ENCODE measurements at regions not wholly inside any gene's neighbourhood (a gene's known extent, or its start where the extent isn't known, plus 50 kb on each side); places are given as distances from the start of the nearest gene placed in this dataset.

GRCh38 chr5:136717917-136718316 lies 352.6 kb upstream of the TRPC7 start:
- intact Hi-C loops (cut with DNase I; ENCODE audit: low total_unique reads), result no loop called here
- DNase-seq (ENCODE audit: low spot score in 2 of 2), result no peak
- H3K4me3 ChIP-seq (ENCODE audit: low read depth, poor library complexity, severe bottlenecking), result no peak overlapping the region
- TF ChIP-seq CTCF (IDR thresholded peaks at IDR 0.05) (no peak), POLR2A (IDR thresholded peaks at IDR 0.05) (no peak)

- intact Hi-C loops (cut with DNase I; ENCODE audit: low total_unique reads), result no loop called here
- no peak overlapping the region for H3K4me3 ChIP-seq (ENCODE audit: low read depth, poor library complexity, severe bottlenecking)
- no peak for DNase-seq (ENCODE audit: low spot score in 2 of 2)
- WGBS, 2 donors, result 94 to 96% methylated on average over 1 of the region's 1 CpG
- TF ChIP-seq POLR2A (IDR thresholded peaks at IDR 0.05) (no peak), CTCF (IDR thresholded peaks at IDR 0.05) (no peak)
These were observed 348.9 kb upstream of the TRPC7 start for GRCh38 chr5:136714286-136714685.

GRCh38 chr5:136712628-136713027 lies 347.3 kb upstream of the TRPC7 start:
- no peak for TF ChIP-seq POLR2A (IDR thresholded peaks at IDR 0.05)
- no peak for TF ChIP-seq CTCF (IDR thresholded peaks at IDR 0.05)
- no peak overlapping the region for H3K4me3 ChIP-seq (ENCODE audit: low read depth, poor library complexity, severe bottlenecking)
- DNase-seq (ENCODE audit: low spot score in 2 of 2), result no peak
- intact Hi-C loops (cut with DNase I; ENCODE audit: low total_unique reads), result no loop called here

GRCh38 chr5:136710834-136711233 lies 345.5 kb upstream of the TRPC7 start:
- intact Hi-C loops (cut with DNase I; ENCODE audit: low total_unique reads), result no loop called here
- TF ChIP-seq CTCF (IDR thresholded peaks at IDR 0.05) (no peak), POLR2A (IDR thresholded peaks at IDR 0.05) (no peak)
- 54 to 66% methylated on average over 3 of the region's 3 CpGs for WGBS, 2 donors
- DNase-seq (ENCODE audit: low spot score in 2 of 2), result no peak
- H3K4me3 ChIP-seq (ENCODE audit: low read depth, poor library complexity, severe bottlenecking), result no peak overlapping the region

GRCh38 chr5:136703706-136704105 lies 338.4 kb upstream of the TRPC7 start:
- H3K4me3 ChIP-seq (ENCODE audit: low read depth, poor library complexity, severe bottlenecking), result no peak overlapping the region
- intact Hi-C loops (cut with DNase I; ENCODE audit: low total_unique reads), result no loop called here
- TF ChIP-seq POLR2A (IDR thresholded peaks at IDR 0.05) (no peak), CTCF (IDR thresholded peaks at IDR 0.05) (no peak)
- no peak for DNase-seq (ENCODE audit: low spot score in 2 of 2)
- 97 to 100% methylated on average over 1 of the region's 1 CpG for WGBS, 2 donors

GRCh38 chr5:136703036-136703435 lies 337.7 kb upstream of the TRPC7 start:
- DNase-seq (ENCODE audit: low spot score in 2 of 2), result no peak
- intact Hi-C loops (cut with DNase I; ENCODE audit: low total_unique reads), result no loop called here
- WGBS, 2 donors, result 83 to 87% methylated on average over 2 of the region's 2 CpGs
- no peak overlapping the region for H3K4me3 ChIP-seq (ENCODE audit: low read depth, poor library complexity, severe bottlenecking)
- TF ChIP-seq POLR2A (IDR thresholded peaks at IDR 0.05), result no peak
- TF ChIP-seq CTCF (IDR thresholded peaks at IDR 0.05), result no peak

Measured in lower leg skin (tissue), 4 donors.